22Rv1 (cell line): ENCODE measurements at regions not wholly inside any gene's neighbourhood (a gene's known extent, or its start where the extent isn't known, plus 50 kb on each side); places are given as distances from the start of the nearest gene placed in this dataset.

Experiments
- H3K27ac ChIP-seq: fragments of 450-650 bp; 2 replicates; pipeline ENCODE4 v1.5.1; 2017
- ZFX ChIP-seq: fragments of 450-650 bp; IDR thresholded peaks from 2 replicates; pipeline ENCODE4 v1.6.1; 2017; ENCODE audit warnings: antibody characterized with exemption, borderline replicate concordance
- TF ChIP-seq, protein P1 (sequence below): fragments of 450-650 bp; IDR thresholded peaks from 2 replicates; pipeline ENCODE4 v1.5.1; 2017; ENCODE audit warnings: mild to moderate bottlenecking

DNA sequence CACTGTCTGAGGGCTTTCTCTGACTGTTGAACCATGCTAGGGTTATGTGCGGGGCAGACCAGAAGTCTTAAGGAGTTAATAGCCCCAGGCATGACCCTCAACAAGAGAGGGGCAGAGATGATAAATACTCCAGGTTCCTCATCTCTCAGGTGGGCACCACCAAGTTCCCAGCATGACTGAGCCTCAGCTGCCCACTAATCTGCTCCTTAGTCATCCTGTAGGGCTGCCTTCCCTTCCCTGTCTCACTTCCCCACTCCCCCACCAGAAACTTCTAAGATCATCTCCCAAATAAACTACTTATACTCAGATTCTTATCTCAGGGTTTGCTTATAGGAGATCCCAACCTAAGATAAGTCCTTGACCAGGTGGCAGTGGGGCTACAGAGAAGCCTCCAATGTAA lies 101.7 kb upstream of the PRNP start:
- TF ChIP-seq ZFX: no peak
- TF ChIP-seq, protein P1, sequence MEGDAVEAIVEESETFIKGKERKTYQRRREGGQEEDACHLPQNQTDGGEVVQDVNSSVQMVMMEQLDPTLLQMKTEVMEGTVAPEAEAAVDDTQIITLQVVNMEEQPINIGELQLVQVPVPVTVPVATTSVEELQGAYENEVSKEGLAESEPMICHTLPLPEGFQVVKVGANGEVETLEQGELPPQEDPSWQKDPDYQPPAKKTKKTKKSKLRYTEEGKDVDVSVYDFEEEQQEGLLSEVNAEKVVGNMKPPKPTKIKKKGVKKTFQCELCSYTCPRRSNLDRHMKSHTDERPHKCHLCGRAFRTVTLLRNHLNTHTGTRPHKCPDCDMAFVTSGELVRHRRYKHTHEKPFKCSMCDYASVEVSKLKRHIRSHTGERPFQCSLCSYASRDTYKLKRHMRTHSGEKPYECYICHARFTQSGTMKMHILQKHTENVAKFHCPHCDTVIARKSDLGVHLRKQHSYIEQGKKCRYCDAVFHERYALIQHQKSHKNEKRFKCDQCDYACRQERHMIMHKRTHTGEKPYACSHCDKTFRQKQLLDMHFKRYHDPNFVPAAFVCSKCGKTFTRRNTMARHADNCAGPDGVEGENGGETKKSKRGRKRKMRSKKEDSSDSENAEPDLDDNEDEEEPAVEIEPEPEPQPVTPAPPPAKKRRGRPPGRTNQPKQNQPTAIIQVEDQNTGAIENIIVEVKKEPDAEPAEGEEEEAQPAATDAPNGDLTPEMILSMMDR: no peak
- H3K27ac ChIP-seq: no peak overlapping the region

DNA sequence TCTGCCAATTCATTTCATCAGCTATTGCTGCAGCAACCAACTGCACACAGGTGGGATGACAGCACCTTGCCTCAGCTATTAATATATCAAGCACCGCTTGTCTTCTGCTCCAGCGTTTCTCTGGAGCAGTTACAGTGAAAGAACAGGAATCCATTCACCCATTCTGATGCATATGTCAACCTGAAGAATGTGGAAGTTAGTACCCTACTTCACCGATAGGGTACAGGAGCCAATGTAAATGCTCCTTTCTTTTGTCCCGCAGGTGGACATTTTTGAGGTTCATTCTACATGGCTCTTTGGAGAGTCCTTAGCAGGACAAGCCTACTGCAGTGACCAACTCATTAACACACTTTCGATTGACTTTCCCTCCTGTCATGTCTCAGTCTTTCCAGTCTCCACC lies 104.4 kb upstream of the PRNP start:
- no peak overlapping the region for H3K27ac ChIP-seq
- TF ChIP-seq, protein P1: no peak
- no peak for TF ChIP-seq ZFX

DNA sequence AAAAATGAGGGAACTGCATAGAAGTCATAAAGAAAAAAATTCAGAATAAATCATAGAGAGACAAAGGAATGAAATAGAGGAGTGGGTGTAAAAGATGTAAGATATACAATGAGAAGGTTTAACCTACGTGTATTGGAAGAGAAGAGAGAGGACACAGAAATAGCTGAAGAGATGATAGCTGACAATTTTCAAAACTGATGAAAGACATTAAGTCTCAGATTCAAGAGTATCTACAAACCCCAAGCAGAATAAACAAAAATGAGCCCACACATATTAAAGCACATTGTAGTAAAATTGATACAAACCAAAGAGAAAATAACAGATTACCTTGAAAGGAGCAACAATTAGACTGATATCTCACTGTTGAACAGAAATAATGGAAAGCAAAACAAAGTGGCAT lies 107.9 kb upstream of the PRNP start:
- H3K27ac ChIP-seq: no peak overlapping the region
- TF ChIP-seq, protein P1: no peak
- TF ChIP-seq ZFX: no peak

DNA sequence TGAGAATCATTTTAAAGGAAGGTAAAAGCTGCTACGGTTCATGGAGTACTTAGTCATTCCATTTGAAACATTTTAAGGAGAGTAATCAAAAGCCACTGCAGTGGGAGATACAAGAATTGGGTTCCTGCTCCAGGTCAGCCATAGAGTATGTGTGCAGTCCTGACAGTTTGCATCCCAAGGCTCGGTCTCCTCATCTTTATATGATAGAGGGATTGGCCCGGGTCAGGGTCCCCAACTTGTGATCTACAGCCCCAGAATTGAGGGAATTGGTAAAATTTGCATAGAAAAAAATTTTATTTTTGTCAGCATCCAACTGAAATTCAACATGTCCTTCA lies 111.9 kb upstream of the PRNP start:
- no peak for TF ChIP-seq ZFX
- TF ChIP-seq, protein P1: no peak
- H3K27ac ChIP-seq: no peak overlapping the region

DNA sequence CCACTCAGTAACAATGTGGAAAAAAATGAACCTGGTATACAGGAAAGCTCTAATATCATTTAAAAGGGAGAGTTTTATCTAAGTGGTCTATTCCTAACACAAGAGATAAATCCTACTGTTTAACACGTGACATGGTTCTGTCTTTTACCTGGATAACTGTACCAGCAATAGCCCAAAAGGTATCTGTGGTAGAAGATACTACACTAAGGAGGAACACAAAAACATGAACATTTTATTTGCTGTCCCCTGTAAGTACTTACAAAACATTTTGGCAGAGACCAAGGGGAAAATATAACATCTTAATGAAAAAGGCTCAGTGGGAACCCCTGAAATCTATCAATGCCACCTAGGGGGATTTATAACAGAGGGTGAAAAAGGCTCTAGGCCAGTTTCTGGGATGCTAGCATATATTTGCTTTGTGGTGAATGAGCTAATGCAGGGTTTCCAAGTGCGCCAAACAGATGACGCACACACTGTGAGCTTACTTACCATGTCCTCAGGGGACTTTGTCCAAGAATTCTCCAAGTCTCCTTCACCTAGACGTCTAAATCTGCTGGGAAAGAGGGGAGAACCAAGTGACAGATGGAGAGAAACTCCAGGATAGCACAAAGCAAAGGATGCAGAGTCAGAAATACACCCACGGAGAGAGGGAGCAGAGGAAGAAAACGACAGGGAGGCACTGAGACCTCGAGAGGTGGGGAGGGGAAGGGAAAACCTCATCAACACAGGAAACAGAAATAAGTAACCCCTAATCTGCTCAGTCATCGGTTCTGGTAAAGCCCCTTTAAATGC lies 112.5 kb upstream of the PRNP start:
- no peak overlapping the region for H3K27ac ChIP-seq
- TF ChIP-seq ZFX: no peak
- TF ChIP-seq, protein P1: no peak

DNA sequence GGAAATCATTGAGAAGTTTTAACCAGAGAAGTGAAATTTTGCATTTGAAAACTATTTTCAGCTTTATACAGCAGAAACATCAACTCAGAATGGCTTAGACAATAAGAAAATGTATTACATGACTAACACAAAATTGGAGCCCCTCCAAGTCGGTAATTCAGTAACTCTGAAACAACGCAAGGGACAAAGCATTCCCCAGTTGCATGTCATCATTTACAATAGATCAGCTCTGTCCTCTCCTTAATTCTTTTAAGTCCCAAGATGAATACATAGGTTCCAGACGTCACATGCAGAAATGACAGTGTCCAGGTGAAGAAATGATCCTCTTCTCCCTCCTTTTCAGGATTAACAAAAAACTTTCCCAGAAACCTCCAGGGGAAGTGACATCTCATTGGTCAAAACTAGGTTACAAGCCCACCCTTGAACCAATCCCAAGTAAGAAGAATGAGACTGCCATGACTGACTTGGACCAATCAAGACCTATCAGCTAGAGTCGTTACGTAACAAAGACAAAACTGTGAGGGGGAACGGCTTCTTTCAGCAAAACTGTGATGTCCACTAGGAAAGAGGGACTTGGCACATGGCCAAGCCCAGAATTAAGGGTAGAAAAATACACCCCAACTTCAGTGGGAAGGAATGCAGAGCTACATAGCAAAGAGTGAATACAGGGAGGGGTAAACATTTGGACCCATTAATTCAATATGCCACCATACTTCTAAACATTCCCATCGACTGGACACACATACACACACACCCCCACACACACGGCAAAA lies 114.3 kb upstream of the PRNP start:
- no peak overlapping the region for H3K27ac ChIP-seq

More for the DNA sequence above, 114.3 kb upstream of the PRNP start:
- no peak for TF ChIP-seq ZFX
- TF ChIP-seq, protein P1: no peak
